ENCODE measurements at regions not wholly inside any gene's neighbourhood (a gene's known extent, or its start where the extent isn't known, plus 50 kb on each side); places are given as distances from the start of the nearest gene placed in this dataset.

- no peak for TF ChIP-seq ZNF274 (IDR thresholded peaks at IDR 0.05; ENCODE audit: low read depth, low read length)
- no peak for TF ChIP-seq YY1 (IDR thresholded peaks at IDR 0.05; ENCODE audit: insufficient read depth, insufficient read length)
Observed at GRCh38 chr1:73947009-73947408, 251.0 kb downstream of the LRRIQ3 start.

Data from NT2/D1 (cell line).